COLO829 (cell line): ENCODE measurements at regions not wholly inside any gene's neighbourhood (a gene's known extent, or its start where the extent isn't known, plus 50 kb on each side); places are given as distances from the start of the nearest gene placed in this dataset.

Source experiments
- DNase-seq: peaks from one replicate; pipeline ENCODE4 v3.0.0; 2012; ENCODE audit warnings: low spot score

GRCh38 chr6:137736048-137736818 lies 130.8 kb upstream of the TNFAIP3 start:
- no peak for DNase-seq

- DNase-seq: no peak
Measured at GRCh38 chr6:137736911-137737310, 130.1 kb upstream of the TNFAIP3 start.

- no peak for DNase-seq
Measured at GRCh38 chr6:137737836-137738596, 129.0 kb upstream of the TNFAIP3 start.

GRCh38 chr6:137738931-137739504 lies 128.0 kb upstream of the TNFAIP3 start:
- no peak for DNase-seq

GRCh38 chr6:137739544-137739943 lies 127.5 kb upstream of the TNFAIP3 start:
- no peak for DNase-seq

DNA sequence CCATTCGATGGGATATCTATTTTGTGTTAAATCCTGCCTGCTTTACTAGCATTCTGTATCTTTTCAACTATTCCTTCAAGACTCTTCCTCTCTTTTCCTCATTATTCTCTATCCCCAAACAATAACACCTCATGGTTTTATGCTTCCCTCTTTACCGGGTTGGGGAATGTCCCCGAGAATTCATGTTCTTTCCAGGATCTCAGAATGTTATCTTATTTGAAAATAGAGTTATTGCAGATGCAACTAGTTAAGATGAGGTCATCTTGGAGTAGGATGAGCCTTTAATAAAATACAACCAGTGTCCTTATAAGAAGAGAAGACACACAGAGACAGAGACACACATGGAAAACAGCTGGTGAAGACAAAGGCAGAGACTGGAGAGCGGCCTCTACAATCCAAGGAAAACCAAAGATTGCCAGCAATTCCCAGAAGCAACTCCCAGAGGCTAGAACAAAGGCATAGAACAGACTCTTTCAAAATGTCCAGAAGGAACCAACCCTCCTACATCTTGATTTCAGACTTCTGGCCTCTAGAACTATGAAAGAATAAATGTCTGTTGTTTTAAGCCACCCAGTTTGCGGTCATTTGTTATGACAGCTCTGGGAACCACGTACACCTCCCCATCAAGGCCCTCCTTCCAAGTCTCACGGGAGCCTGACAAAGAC lies 126.8 kb upstream of the TNFAIP3 start:
- DNase-seq: no peak

GRCh38 chr6:137740967-137741761 lies 125.9 kb upstream of the TNFAIP3 start:
- DNase-seq: no peak

GRCh38 chr6:137743493-137743892 lies 123.6 kb upstream of the TNFAIP3 start:
- DNase-seq: no peak

GRCh38 chr6:137744877-137745276 lies 122.2 kb upstream of the TNFAIP3 start:
- no peak for DNase-seq

- no peak for DNase-seq
Measured at GRCh38 chr6:137745321-137745720, 121.7 kb upstream of the TNFAIP3 start.

DNA sequence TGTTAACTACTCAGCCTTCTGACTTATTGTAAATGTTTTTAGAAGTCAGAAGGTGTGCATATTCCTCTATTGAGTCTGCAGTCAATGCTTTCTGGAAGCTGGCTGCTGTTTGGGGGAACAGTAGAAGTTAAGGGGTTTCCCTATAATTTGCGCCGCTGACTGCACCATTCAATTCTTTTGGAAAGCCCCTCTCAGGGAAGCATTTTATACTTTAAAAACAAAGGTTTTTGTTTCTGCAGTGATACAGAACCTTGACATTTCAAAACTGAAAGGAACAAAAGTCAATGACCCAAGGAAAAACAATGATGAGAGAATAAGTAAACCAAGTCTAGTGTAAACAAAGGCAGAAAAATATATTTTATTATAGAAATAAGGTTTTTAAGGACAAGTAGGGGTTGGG lies 120.8 kb upstream of the TNFAIP3 start:
- DNase-seq: no peak

DNA sequence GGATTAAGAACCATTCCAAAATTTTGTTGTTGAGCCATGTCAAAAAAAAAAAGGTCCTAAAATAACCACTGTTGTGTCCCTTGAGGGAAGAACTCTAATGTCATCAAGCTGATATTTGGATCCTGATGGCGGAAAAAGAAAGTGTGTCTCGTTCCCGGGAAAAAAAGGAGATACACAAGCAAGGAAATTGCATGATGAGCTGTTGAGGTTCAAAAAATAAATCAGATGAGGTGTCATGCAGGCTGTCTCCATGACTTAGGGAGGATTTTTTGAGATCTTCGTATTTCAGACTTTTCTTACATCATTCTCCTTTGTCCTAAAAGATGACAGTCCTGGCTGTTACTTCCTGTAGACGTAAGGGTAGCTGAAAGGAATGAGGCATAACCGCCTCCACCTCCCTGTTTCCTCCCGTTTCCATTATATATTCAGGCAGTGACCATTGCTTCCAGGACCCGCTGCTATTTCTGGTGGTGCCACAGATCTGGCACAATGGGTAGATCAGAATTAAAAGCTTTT lies 117.3 kb upstream of the TNFAIP3 start:
- no peak for DNase-seq

DNA sequence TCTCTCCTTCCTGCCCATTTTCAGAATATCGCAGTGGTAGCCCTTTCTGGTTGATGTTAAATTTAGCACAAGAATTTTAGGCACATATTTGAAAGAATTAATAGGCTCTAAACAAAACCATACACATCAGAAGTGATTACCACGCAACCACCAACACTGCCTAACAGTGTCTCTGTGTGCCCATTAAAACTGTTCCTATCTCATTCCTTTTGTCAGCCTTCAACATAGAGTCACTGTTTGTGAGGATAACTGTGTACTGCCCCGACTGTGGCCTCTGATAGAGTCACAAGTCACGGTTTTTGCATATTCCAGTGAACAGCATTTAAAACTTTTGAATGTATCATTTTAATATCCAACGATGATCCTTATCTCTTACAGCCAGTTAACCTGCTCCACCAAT lies 116.8 kb upstream of the TNFAIP3 start:
- no peak for DNase-seq

GRCh38 chr6:137751768-137752560 lies 115.1 kb upstream of the TNFAIP3 start:
- DNase-seq: no peak

DNA sequence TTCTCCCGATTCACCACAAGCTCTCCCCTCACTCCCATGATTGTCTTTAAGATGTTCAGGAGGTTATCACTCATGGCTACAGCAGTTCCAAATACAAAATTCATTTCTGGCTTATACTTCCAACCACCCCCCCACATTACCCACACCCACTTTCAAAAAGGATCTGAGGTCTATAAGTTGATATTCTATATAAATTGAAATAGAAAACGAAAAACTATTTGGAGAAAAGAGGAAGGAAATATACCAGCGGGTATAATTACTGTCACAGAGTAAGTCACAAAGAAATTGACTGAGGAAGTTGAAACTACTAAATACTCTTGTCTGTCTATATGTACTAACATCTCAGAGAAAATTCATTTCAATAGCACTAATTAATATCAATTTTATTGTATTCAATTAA lies 112.7 kb upstream of the TNFAIP3 start:
- no peak for DNase-seq

DNA sequence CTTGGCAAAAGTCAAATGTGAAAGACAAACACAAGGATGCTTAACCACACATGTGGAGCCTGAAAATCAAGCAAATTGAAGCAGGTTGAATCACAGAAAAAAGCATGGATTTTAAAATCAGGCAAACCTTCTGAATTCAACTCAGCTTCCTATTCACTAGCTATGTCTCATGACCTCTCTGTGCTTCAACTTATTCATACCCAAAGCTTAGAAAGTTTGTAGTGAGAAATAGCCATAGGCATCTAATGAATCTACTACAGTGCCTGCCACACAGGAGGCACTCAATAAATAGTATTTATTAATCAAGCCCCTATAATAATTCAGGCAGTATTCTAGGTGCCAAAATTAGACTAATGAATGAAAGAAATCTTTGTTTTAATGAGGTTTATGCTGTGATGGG lies 112.2 kb upstream of the TNFAIP3 start:
- no peak for DNase-seq

DNA sequence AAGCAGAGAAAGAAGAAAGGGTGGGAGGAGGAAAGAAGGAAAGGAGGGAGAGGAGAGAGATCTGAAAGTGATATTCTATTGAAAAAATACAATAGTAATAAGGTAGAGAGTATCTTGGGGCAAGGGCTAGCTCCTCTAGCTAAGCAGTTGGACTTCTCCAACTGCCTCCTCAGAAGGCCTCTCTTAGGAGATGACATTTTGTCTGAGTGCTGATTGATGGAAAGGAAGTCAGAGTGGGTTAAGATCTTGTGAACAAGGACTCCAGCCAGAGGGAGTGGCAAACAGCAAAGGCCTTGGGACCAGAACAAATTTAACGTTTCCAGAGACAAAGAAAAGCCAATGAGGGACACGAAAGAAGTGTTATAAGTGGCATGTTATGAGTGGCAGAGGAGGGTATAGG lies 111.8 kb upstream of the TNFAIP3 start:
- no peak for DNase-seq

DNA sequence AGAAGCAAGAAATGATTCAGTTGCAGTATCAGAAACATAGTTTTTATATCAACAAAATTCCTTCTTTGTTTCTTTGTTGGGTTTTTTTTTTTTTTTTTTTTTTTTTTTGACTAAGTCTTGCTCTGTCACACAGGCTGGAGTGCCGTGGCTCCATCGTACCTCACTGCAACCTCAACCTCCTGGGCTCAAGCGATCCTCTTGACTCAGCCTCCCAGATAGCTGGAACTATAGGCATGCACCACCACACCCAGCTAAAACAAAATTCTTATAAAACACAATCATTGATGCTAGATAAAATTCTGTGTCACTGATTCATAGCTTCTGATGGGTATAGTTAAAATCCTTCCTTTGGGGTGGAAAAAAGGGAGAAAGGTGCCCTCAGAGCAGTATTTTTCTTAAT lies 110.3 kb upstream of the TNFAIP3 start:
- DNase-seq: no peak

- DNase-seq: no peak
Measured at GRCh38 chr6:137758661-137759060, 108.4 kb upstream of the TNFAIP3 start.

GRCh38 chr6:137759624-137760023 lies 107.4 kb upstream of the TNFAIP3 start:
- no peak for DNase-seq

- no peak for DNase-seq
Measured at GRCh38 chr6:137761072-137761471, 106.0 kb upstream of the TNFAIP3 start.
